B cell (primary cell): ENCODE measurements at regions not wholly inside any gene's neighbourhood (a gene's known extent, or its start where the extent isn't known, plus 50 kb on each side); places are given as distances from the start of the nearest gene placed in this dataset.

Experiments
- ATAC-seq: fragments of 200-7000 bp; cut with Tn5 transposase; one replicate; pipeline ENCODE4 v1.10.0; 2021; ENCODE audit warnings: low read depth, mild to moderate bottlenecking, moderate number of reproducible peaks, moderate library complexity
- CTCF ChIA-PET: fragments of 350-600 bp; sonication (Branson Sonifier 250); formaldehyde crosslinking; loops from one replicate; lab custom pipeline; 2021; ENCODE audit warnings: antibody characterized with exemption, inconsistent platforms; lab: Charles Lee
- POLR2A ChIA-PET: fragments of 350-600 bp; sonication (Branson Sonifier 250); formaldehyde crosslinking; loops from one replicate; lab custom pipeline; 2021; ENCODE audit warnings: antibody characterized with exemption; lab: Charles Lee
- DNase-seq: peaks from one replicate; pipeline ENCODE4 v3.0.0; 2013
- H2AFZ ChIP-seq: 2 replicates; pipeline ENCODE4 v1.6.1; 2012; ENCODE audit warnings: mild to moderate bottlenecking, low read depth, low read length; ENCODE audit not compliant: insufficient read depth, poor library complexity, severe bottlenecking
- H3K27ac ChIP-seq, 2 donors: 1 replicate in 1 of 2; 2 replicates in 1 of 2; pipeline ENCODE4 v1.5.1; 2012 to 2013; ENCODE audit warnings: low read length in 2 of 2, mild to moderate bottlenecking in 2 of 2, moderate library complexity in 1 of 2
- H3K27me3 ChIP-seq, 4 experiments: fragments of 200-600 bp in 1 of 4; sonication (generic) in 1 of 4; replicated peaks in 1 of 4; 1 replicate in 2 of 4; 2 replicates in 2 of 4; pipeline versions ENCODE4 v1.6.1 to v1.7.0; 2013 to 2016; ENCODE audit warnings: low read length in 3 of 4, mild to moderate bottlenecking in 2 of 4, mixed read lengths in 1 of 4, moderate library complexity in 1 of 4; ENCODE audit not compliant: insufficient read depth in 4 of 4, control insufficient read depth in 3 of 4; ENCODE audit errors: control extremely low read depth in 1 of 4
- H3K36me3 ChIP-seq, 2 experiments: replicated peaks in 1 of 2; 1 replicate in 1 of 2; 2 replicates in 1 of 2; pipeline versions ENCODE4 v1.6.1 to v1.7.1; 2013; ENCODE audit warnings: low read length in 1 of 2; ENCODE audit not compliant: insufficient read depth in 2 of 2, control insufficient read depth in 1 of 2; ENCODE audit errors: control extremely low read depth in 1 of 2, extremely low read depth in 1 of 2
- H3K4me1 ChIP-seq, 2 donors: fragments of 200-600 bp in 1 of 2; sonication (generic) in 1 of 2; 1 replicate in 1 of 2; 2 replicates in 1 of 2; pipeline versions ENCODE4 v1.5.1 to v1.6.1; 2013 to 2017; ENCODE audit warnings: low read length in 2 of 2; ENCODE audit not compliant: control insufficient read depth in 2 of 2, insufficient read depth in 2 of 2
- H3K4me2 ChIP-seq: replicated peaks from 2 replicates; pipeline ENCODE3; 2012; ENCODE audit warnings: mild to moderate bottlenecking, low read depth, low read length; ENCODE audit not compliant: poor library complexity, severe bottlenecking
- H3K4me3 ChIP-seq, 5 experiments: fragments of 200-600 bp in 1 of 5; sonication (generic) in 1 of 5; 1 replicate in 3 of 5; 2 replicates in 2 of 5; pipeline versions ENCODE4 v1.5.1 to v1.7.0; 2011 to 2016; ENCODE audit warnings: low read length in 4 of 5, mild to moderate bottlenecking in 4 of 5, low read depth in 2 of 5, control low read depth in 1 of 5, moderate library complexity in 1 of 5; ENCODE audit not compliant: insufficient read depth in 1 of 5; ENCODE audit errors: control extremely low read depth in 1 of 5, extremely low read depth in 1 of 5
- H3K79me2 ChIP-seq: fragments of 200-600 bp; sonication (generic); one replicate; pipeline ENCODE4 v1.6.0; 2016; ENCODE audit warnings: low read length; ENCODE audit not compliant: control insufficient read depth, insufficient read depth
- H3K9ac ChIP-seq: fragments of 200-600 bp; sonication (generic); 2 replicates; pipeline ENCODE4 v1.6.1; 2017; ENCODE audit warnings: mild to moderate bottlenecking, low read length, moderate library complexity
- H3K9me3 ChIP-seq, 3 donors: one replicate each; pipeline versions ENCODE4 v1.6.1 to v1.7.1; 2013; ENCODE audit warnings: low read length in 2 of 3; ENCODE audit not compliant: control insufficient read depth in 2 of 3, insufficient read depth in 1 of 3; ENCODE audit errors: control extremely low read depth in 1 of 3
- H4K20me1 ChIP-seq: 2 replicates; pipeline ENCODE4 v1.6.0; 2012; ENCODE audit warnings: mild to moderate bottlenecking, low read length; ENCODE audit not compliant: insufficient read depth, control insufficient read depth, poor library complexity, severe bottlenecking
- H3K27ac Mint-ChIP-seq: one replicate; pipeline ENCODE4 v1.8.0; 2021; ENCODE audit warnings: mixed read lengths
- H3K27me3 Mint-ChIP-seq: one replicate; pipeline ENCODE4 v1.8.0; 2021; ENCODE audit warnings: mixed read lengths
- H3K4me1 Mint-ChIP-seq: one replicate; pipeline ENCODE4 v1.8.0; 2021; ENCODE audit warnings: mixed read lengths
- H3K4me3 Mint-ChIP-seq: one replicate; pipeline ENCODE4 v1.8.0; 2021; ENCODE audit warnings: mixed read lengths
- H3K9me3 Mint-ChIP-seq: one replicate; pipeline ENCODE4 v1.8.0; 2022; ENCODE audit warnings: mixed read lengths; ENCODE audit not compliant: insufficient read depth
- EZH2 ChIP-seq: IDR thresholded peaks from 2 replicates; pipeline ENCODE4 v1.6.1; 2012; ENCODE audit warnings: borderline replicate concordance, low read depth, mild to moderate bottlenecking, moderate library complexity, low read length; ENCODE audit not compliant: insufficient read depth, poor library complexity, severe bottlenecking
- WGBS: methylation state at CpG from one replicate; pipeline ENCODE4 v1.1.5; 2013; ENCODE audit warnings: missing lambda C conversion rate; ENCODE audit not compliant: insufficient coverage; 5-methylcytosine and 5-hydroxymethylcytosine counted together
- intact Hi-C: fragments of 100-400 bp; cut with micrococcal nuclease; formaldehyde crosslinking; loops from one replicate; pipeline ENCODE4 v1.10.0; 2022
- TF ChIP-seq, protein P1 (sequence below): fragments of 200-600 bp; IDR thresholded peaks from one replicate; pipeline ENCODE4 v1.8.0; 2022; ENCODE audit warnings: antibody characterized with exemption, mild to moderate bottlenecking

DNA sequence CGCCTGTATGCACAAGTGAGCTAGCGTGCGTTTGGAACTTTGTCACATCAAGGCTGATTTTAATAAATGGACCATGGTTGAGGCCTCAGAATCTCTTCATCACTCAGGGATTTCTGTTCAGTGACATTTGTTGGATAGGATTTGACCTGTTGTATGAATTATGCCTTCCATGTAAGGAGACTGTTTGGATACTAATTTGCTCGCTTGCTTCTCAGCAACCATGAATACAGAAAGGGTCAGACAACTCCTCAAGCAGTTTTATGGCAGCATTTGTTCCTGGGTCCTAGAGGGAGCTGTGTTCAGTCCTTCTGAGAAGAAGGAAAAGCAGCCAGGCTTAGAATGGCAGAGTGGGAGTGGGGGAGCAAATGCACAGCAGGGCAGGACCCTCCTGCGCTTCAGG, 269.7 kb upstream of the LCORL start:
- H4K20me1 ChIP-seq, result no peaks in the 10 kb centered on the region
- no peaks in the 10 kb centered on the region for H3K4me1 ChIP-seq
- H3K4me2 ChIP-seq, result no peak overlapping the region
- WGBS, result 78% methylated on average over 5 of the region's 5 CpGs
- Mint-ChIP-seq H3K27ac (no peak overlapping the region), H3K27me3 (no peaks in the 10 kb centered on the region), H3K4me1 (no peaks in the 10 kb centered on the region), H3K9me3 (no peaks in the 10 kb centered on the region), H3K4me3 (no peak overlapping the region)
- no peak overlapping the region for H2AFZ ChIP-seq
- no peaks in the 10 kb centered on the region for H3K36me3 ChIP-seq
- DNase-seq (no peak), ATAC-seq (no peak)
- no peaks in the 10 kb centered on the region for H3K27me3 ChIP-seq
- H3K27ac ChIP-seq, result no peak overlapping the region
- no peaks in the 10 kb centered on the region for H3K79me2 ChIP-seq
- intact Hi-C loops, result no loop called here
- H3K9ac ChIP-seq, result no peak overlapping the region
- POLR2A ChIA-PET, result no interaction called here
- CTCF ChIA-PET, result no interaction called here
- no peak for TF ChIP-seq EZH2
- TF ChIP-seq, protein P1, sequence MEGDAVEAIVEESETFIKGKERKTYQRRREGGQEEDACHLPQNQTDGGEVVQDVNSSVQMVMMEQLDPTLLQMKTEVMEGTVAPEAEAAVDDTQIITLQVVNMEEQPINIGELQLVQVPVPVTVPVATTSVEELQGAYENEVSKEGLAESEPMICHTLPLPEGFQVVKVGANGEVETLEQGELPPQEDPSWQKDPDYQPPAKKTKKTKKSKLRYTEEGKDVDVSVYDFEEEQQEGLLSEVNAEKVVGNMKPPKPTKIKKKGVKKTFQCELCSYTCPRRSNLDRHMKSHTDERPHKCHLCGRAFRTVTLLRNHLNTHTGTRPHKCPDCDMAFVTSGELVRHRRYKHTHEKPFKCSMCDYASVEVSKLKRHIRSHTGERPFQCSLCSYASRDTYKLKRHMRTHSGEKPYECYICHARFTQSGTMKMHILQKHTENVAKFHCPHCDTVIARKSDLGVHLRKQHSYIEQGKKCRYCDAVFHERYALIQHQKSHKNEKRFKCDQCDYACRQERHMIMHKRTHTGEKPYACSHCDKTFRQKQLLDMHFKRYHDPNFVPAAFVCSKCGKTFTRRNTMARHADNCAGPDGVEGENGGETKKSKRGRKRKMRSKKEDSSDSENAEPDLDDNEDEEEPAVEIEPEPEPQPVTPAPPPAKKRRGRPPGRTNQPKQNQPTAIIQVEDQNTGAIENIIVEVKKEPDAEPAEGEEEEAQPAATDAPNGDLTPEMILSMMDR, result no peak
- no peaks in the 10 kb centered on the region for H3K9me3 ChIP-seq
- no peak overlapping the region for H3K4me3 ChIP-seq

DNA sequence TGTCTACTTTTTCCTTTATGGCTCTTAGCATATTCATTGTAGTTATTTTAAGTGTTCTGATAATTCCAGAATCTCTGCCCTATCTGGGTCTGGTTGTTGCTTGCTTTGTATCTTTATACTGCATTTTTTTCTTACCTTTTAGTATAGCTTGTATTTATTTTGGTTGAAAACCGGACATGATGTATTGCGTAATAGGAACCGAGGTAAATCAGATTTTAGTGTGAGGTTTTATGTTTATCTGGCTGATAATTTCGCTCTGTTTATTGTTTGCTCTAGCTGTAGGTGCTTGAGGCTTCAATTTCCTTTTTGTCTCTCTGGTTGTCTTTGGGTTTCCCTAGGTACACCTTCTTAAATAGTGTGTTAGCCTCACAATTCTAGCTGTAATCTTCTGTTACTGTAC, 263.8 kb upstream of the LCORL start:
- H3K9ac ChIP-seq, result no peak overlapping the region
- H3K4me3 ChIP-seq, result no peak overlapping the region
- ChIA-PET CTCF (no interaction called here), POLR2A (no interaction called here)
- no CpG with 5 or more reads among the region's 4 CpGs for WGBS
- H3K4me1 ChIP-seq, result no peaks in the 10 kb centered on the region
- Mint-ChIP-seq H3K9me3 (no peaks in the 10 kb centered on the region), H3K27ac (no peak overlapping the region), H3K4me1 (no peaks in the 10 kb centered on the region), H3K27me3 (no peaks in the 10 kb centered on the region), H3K4me3 (no peak overlapping the region)
- TF ChIP-seq, protein P1, result no peak
- no peak for TF ChIP-seq EZH2
- intact Hi-C loops, result no loop called here
- H3K79me2 ChIP-seq, result no peaks in the 10 kb centered on the region
- H3K36me3 ChIP-seq, result no peaks in the 10 kb centered on the region
- no peaks in the 10 kb centered on the region for H3K27me3 ChIP-seq
- no peak overlapping the region for H2AFZ ChIP-seq
- no peaks in the 10 kb centered on the region for H4K20me1 ChIP-seq
- no peak for ATAC-seq
- H3K27ac ChIP-seq, result no peak overlapping the region
- H3K4me2 ChIP-seq, result no peak overlapping the region
- no peak for DNase-seq
- H3K9me3 ChIP-seq, result no peaks in the 10 kb centered on the region
